Lung microvascular endothelial cell (primary cell): ENCODE measurements at regions not wholly inside any gene's neighbourhood (a gene's known extent, or its start where the extent isn't known, plus 50 kb on each side); places are given as distances from the start of the nearest gene placed in this dataset.
A peak's percentile ranks its signal among the peaks of the same experiment; 100 is the strongest.

Experiments used
- DNase-seq, 2 donors: peaks; one replicate each; pipeline versions ENCODE4 v3.0.0 to v3.0.0-alpha.2; 2010; ENCODE audit warnings: low read depth in 2 of 2

DNA sequence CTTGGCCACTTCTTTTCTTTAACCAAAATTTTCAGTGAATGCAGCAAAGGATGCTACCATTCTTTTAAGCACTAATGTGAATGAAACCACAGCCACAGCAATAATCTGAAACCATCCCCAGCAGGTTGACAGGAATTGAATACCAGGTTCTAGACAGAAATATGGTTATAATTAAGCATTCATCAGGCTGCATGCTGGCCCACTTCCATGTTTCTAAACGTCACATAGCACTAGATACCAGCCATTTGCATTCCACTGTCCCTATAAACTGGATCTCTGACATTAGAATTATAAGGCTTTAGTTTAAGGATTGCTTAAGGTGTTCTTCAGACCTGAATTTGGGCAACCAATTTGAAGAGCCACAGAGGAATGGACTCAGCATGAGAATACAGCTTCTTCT, 340.8 kb upstream of the KLF6 start:
- no peak for DNase-seq

DNA sequence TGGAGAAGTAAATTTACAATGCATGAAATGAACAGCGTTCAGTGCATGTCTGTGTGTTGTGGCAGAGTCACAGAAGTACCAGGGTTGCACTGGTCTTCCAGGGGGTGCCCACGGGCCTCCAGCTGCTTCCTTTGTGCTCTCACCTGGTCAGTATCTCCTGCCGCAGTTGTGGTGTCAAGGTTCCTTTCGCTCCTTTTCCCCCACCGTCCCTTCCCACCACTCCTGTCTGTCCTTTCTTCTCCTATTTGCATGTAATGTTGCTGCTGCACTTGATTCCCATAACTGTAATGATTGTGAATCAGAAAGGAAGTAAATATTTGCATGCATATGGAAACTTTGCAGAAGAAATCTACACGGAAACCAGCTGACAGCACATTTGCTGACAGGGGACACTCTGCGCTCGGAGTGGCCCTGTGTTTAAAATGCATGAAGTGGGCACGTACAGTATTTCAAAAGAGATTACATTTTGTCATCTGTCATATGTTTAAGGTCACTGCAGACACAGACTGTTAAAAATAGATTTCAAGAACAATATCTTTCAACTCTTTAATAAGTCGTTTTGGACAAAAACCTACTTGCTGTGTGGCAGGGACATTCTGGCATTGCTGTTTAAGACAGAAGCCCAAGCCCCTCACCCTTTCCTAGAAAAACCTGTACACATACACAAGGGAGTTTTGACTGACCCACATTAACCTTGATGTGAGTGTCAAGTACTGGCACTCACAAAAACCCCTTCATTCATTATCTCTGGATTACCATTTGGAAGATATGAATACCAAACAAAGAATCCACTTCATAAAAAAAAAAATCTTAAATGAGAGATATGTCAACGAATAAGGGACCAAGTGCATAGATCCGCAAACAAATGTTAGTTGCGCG, 336.7 kb upstream of the KLF6 start:
- DNase-seq = peak; percentile 5 to 50

DNA sequence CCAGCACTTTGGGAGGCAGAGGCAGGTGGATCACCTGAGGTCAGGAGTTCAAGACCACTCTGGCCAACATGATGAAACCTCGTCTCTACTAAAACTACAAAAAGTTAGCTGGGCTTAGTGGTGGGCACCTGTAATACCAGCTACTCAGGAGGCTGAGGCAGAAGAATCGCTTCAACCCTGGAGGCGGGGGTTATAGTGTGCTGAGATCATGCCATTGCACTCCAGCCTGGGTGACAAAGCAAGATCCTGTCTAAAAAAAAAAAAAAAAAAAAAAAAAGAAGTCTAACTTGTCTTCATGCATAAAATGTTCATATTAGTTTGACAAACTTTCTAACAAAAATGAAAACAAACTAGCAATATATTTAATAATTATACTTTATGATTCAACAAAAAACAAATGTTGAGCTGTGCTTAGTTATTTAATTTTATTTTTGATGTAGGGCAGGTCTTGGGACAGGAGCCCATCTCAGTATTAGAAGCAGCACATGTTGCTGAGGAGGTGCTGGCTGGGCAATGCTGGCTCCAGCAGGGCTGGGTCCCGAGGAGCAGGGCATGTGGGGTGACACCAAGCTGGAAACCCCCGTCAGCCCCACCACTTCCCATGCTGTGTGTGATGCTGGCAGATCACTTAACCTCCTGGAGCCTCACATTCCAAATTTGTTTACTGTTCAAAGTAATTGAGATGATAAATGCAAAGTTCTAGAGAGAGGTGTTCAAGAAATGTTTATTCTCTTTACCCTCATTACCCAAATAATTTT, 335.3 kb upstream of the KLF6 start:
- peak in 1 of 2 donors; percentile 14 for DNase-seq

DNA sequence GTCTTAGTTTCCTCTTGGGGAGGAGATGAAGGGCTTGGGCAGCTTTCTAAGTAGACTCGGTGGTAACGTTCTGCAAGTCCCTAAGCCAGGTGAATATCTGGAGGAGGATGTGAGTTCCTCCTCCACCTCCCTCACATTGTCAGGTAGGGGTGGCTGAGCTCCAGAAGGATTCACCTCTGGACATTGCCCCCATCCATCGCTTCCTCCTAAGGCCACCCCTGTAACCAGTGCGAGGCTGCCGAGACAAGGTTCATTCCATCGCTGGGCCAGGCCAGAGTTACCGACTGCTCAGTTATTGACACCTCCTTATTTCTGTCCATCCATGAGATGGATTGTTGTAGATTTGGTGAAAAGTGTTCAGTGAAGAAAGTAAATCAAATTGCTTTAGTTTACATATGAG, 334.1 kb upstream of the KLF6 start:
- no peak for DNase-seq

DNA sequence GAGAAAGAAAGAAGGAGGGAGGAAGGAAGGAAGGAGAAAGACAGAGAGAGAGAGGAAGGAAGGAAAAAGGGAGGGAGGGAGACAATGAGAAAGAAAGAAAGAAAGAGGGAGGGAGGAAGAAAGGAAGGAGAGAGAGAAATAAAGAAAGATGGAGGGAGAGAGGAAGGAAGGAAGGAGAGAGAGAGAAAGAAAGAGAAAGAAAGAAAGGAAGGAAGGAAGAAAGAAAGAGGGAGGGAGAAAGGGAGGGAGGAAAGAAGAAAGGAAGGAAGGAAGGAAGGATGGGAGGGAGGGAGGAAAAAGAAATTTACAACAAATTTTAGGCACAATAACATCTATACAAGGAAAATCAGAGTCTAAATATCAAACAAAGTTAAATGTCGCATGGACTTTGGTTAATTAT, 332.6 kb upstream of the KLF6 start:
- no peak for DNase-seq

DNA sequence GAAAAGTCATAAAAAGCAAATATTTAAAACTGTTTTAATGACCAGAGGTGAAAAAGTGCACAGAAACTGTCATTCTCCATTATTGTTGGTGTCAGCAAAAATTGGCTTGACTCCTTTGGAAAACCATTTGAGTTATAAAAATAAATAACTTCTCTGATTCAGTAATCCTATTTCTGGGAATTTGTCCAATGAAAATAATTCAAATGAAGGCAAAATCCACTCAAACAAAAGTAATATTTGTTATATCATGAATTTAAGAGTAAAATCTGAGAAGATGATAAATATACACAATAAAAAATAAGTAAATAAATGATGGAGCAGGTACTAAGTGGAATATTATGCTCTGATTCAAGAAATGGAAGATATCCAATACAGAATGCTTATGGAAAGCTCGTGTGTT, 326.6 kb upstream of the KLF6 start:
- DNase-seq = peak in 1 of 2 donors; percentile 75

DNA sequence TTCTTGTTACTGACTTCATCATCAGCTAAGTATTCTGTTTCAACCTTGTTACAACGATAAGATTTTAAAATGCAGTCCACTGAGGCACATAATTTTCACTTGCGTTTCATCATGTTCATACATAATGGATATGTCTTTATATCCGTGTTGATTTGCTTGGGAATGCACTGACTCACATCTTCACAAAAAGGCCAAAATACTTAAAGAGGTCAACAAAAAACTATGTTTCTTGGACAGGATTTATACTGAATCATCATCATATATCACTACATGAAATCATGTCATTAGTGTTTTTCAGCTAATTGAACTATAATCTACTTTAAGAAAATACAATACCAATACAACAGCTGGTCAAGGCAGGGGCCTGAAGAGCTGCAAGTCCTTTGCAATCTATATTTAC, 324.5 kb upstream of the KLF6 start:
- no peak for DNase-seq

DNA sequence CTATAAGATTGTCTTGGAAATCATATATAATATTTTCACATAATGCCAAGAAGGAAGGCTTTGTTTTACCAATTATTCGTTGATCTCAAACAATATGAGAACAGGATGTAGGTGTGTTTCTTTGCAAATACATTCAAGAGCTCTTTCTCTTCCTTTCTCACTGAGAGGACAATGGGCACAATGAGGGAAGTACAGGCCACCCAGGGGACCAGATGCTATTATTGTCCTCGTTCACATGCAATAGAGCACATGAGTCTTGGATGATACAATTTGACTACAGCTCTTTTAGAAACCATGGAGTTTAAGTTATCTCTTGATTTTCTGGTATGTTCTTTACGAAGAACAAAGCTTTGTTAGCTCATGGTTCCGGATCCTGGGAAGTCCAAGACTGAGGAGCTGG, 323.7 kb upstream of the KLF6 start:
- DNase-seq = peak in 1 of 2 donors; percentile 82

DNA sequence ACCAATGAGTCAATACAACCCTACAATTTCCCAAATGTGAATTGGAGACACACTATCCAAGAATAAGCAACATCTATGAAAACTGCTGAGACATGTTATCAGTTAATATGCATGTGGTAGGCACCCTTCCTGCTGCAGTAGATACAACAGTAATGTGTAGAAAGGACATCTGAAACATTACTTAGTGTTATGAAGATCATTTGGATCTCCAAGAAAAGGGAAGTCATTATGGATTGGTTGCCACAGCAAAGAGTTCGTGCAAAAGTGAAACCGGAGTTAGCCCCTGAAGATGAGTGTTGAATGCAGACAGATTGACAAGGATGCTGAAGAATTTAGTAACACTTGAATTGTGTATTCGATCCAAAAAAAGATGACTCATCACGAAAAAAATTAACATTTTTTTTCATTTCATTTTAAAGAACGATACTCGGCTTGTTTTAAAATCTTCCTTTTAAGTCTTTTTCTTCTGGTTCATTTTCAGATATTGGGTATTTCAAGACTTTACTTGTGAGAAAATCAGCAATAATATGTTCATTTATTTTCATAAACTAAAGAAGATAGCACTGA, 322.4 kb upstream of the KLF6 start:
- no peak for DNase-seq

DNA sequence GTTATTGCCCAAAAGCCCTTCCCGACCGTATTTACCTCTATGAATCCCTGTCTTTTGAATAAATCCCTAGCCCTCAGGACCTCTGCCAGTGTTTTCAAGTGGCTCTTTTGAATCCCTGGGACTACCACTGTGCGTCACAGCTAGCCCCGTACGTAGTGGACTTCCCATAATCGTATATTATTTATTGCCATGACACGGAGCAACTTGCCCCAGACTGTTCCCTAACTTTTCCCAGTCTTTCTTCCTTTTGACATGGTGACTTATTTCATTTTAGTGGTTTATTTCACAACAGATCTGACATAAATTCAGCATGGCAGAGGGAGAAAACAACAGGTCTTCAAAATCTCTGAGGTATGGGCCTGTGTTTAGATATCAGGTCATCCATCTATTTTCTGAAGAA, 318.6 kb upstream of the KLF6 start:
- DNase-seq = no peak

DNA sequence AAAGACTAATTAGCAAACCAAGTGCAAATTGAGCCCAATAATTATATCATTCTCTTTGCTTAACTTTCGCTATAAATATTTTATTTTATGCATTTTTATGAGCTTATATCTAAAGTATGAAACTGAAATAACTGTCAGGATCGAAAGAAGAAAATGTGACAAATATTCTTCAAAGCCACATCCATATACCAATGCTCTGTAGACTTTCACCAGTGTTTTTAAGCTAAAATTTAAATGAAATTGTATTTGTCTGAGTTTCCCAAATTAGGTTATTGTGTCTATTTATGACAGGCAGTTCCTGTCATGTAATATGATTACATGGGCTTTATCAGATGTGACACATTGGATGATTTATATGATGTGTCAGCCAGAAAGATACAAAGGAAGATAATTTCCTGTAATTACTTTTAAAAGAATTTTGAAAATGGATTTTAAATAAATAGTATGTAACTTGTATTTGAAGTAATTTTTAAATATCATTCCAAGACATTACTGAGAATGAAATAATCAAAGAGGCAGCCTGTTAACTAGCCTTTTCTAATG, 317.9 kb upstream of the KLF6 start:
- peak; percentile 45 to 67 for DNase-seq

DNA sequence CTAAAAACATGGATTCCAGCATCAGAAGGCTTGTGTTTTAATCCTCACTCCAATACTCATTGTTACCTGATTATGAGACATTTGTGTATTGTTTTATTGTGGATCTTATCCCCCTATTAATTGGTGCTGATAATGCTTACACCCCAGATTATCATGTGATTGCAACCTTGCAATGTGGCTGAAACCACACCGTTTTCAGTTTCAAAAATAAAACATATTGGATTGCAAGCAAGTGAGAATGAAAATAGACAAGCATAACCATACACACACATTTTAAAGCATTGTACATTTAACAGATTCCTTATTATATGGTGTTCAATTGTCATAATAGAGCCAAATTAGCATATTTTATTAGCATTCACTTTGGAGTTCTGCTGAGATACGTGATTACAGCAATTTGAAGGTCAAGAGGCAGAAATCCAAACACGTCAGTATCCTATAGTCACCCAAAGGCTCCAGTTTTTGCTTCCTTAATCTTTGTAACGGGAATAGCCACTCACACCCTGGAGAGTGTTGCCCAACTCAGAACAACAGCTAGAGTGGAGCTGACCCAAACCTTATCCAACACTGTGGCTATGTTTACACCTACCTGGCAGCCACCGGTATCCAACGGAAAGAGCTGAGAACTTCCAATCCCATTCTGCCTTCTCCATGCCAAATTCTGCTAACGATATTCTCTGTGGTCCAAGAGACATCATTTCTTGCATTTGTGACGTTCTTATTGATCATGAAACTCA, 317.1 kb upstream of the KLF6 start:
- DNase-seq = no peak

DNA sequence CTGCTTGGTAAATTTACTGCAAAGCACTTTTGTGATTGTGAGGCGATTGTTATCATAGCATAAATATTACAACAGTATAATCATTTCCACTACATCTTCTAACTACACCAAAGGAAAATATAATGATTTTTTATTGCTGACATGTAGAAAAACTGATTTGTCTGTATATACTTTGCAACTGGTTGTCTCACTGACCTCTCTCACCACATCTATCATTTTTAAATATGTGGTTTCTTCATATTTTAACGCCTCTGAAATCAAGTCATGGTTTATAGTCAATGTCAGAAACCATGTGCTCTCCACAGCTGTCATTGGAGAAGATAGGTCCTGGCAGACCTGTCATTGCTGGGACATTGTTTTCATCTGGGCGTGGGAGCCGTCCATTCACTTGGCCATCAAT, 315.4 kb upstream of the KLF6 start:
- DNase-seq = no peak

DNA sequence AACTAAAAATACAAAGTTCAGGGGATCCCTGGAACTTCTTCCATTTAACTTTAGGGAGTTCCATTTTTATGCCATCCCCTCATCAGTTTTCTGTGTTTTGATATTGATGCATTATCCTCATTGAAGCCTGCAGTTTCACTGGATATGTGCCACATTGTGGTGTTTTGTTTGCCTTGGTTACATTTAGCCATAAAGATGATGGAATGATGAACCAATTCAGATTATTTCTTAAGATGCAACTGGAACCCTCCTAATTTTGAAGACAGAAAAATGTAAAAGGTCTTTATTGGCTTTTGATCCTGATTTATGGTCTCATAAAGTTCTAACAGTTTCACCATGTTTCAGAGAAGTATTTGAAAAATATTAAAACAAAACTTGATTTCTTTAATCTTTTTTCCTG, 314.2 kb upstream of the KLF6 start:
- DNase-seq = no peak

DNA sequence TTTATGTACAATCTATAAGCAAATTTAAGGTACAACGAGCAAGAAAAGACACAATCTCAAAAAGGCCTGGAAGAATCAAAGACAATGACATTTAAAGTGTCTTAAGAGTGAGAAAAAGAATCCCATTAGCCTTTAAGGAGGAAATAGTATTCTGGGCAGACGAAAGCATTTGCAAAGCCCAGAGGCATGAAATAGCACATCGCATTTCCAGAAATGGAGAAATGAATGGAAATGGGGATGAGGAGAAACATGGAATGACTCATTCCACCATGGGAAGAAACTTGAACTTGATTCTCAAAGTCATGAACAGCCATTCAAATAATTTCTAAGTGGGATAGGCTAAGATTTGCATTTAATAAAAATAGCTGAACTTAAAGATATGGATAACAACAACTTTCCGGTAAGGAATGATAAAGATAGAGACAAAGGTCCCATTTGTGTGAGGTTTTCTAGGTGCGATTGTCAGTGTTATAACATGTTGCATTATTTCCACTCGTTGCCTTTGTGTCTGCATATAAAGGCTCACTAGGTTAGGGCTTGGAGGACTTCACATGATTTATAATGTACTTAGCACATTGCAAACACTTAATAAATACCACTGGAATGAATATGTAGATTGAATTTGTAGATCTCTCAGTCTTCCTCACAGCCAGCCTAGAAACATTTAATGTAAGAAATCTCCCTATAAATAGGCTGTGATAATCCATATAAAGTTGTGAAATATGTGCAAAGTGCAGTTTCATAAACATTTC, 310.3 kb upstream of the KLF6 start:
- DNase-seq = no peak

DNA sequence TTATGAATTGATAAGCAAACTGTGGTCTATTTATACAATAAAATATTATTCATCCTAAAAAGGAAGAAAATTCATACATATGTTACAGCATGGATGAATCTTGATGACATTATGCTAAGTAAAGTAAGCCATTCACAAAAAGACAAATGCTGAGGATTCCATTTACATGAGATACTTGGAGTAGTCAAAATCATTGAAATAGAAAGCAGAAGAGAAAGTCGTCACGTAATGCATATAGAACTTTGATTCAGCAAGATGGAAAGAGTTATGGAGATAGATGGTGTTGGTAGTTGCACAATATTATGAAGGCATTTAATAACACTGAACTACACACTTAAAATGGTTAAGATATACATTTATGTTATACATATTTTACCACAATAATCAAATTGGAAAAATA, 309.7 kb upstream of the KLF6 start:
- DNase-seq = no peak

DNA sequence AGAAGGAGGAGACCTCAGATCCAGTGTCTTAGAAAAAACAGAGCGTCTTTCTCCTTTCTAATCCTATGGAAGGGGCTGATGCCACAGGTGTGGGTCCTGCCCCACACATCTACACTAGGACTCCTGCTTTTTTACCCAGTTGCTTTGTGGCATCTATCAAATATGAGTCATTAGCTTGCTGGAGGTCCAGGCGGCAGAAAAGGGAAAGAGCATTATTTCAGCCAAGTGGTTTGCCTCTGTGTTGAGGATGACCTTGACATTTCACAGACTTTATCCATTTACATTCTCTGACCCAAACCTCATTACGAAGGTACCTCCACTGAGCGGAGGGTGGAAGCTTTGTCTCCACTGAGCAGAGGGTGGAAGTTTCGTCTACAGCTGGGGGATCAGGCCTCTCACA, 308.4 kb upstream of the KLF6 start:
- DNase-seq = peak in 1 of 2 donors; percentile 16

DNA sequence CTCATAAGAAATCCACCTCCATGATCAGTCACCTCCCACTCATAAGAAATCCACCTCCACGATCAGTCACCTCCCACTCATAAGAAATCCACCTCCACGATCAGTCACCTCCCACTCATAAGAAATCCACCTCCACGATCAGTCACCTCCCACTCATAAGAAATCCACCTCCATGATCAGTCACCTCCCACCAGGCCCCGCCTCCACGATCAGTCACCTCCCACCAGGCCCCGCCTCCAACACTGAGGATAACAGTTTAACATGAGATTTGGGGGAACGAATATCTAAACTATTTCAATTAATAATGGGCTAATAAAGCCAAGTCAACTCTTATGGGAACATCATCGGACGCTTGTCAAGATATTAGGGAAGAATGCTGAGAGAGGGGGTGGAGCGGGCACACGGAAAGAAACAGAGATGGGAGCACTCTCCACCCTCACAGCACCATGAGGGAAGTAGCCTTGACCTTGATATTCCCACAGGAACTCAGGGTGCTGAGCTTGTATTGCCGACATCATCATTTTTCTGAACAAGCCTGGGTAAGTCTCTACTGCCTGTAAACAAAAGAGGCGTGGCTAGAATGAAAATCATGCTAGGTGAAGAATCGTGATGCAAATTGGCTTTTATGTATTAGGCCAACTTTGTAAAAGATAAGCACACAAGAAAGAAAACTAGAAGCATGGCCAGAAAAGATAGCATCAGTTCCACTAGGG, 303.5 kb upstream of the KLF6 start:
- no peak for DNase-seq

DNA sequence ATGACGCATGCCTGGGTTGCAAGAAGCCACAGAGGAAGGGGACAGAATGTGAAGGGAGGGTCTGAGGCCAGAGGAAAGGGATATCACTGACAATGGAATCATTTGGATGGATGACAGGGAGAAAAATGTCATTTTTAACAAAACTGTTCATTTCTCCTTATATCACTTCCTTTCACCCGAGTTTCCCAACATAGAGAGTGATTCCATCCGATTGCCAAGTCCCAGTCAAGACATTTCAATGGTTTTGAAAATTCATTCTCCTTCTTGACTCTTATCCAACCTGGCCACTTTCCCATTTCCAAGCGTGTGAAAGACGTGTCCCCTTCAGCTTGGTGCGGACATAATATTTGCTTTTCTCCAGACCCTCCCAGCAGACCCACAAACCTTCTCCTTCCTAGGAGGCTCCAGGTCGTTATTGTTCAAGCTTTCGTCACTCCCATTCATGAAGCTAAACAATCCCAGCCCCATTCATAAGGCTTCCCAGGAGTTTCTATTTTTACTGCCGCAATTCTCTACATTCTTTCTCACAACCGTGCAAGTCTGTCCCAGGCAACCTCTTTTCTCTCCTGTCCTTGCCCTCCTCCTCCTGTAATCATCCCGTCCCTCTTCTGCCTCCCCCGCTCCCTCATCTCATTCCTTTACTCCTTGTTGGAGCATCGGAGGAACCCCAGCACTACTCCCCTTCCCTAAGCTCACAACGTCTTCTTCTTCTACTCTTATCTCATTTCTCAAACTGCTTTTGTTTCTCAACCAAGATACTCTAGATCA, 301.3 kb upstream of the KLF6 start:
- DNase-seq = peak; percentile 66 to 97
